B cell (primary cell): ENCODE measurements at regions not wholly inside any gene's neighbourhood (a gene's known extent, or its start where the extent isn't known, plus 50 kb on each side); places are given as distances from the start of the nearest gene placed in this dataset.

ENCODE experiments used
- CTCF ChIP-seq: fragments of 200-600 bp; IDR thresholded peaks from one replicate; pipeline ENCODE4 v1.8.0; 2022; ENCODE audit warnings: antibody characterized with exemption, mild to moderate bottlenecking
- EZH2 ChIP-seq: IDR thresholded peaks from 2 replicates; pipeline ENCODE4 v1.6.1; 2012; ENCODE audit warnings: borderline replicate concordance, low read depth, mild to moderate bottlenecking, moderate library complexity, low read length; ENCODE audit not compliant: insufficient read depth, poor library complexity, severe bottlenecking

- TF ChIP-seq CTCF (no peak), EZH2 (no peak)
Measured at GRCh38 chr1:94698759-94699502, 121.2 kb upstream of the SLC44A3 start.
